Esophagus muscularis mucosa (tissue), 4 donors: ENCODE measurements at regions not wholly inside any gene's neighbourhood (a gene's known extent, or its start where the extent isn't known, plus 50 kb on each side); places are given as distances from the start of the nearest gene placed in this dataset.
A peak's percentile ranks its signal among the peaks of the same experiment; 100 is the strongest.

ENCODE experiments used
- DNase-seq: peaks from one replicate; pipeline ENCODE4 v3.0.0-alpha.2; 2017; ENCODE audit errors: extremely low spot score
- H3K27ac ChIP-seq, 4 donors: fragments of 200-600 bp; sonication (generic); replicated peaks in 1 of 4; 1 replicate in 3 of 4; 2 replicates in 1 of 4; pipeline ENCODE4 v1.5.1; 2016 to 2019; ENCODE audit warnings: mild to moderate bottlenecking in 1 of 4
- H3K27me3 ChIP-seq, 4 donors: fragments of 200-600 bp; sonication (generic); one replicate each; pipeline versions ENCODE4 v1.5.1 to v1.6.0; 2016 to 2019
- H3K36me3 ChIP-seq, 4 donors: fragments of 200-600 bp; sonication (generic); one replicate each; pipeline ENCODE4 v1.5.1; 2016 to 2019
- H3K4me1 ChIP-seq, 4 donors: fragments of 200-600 bp; sonication (generic); one replicate each; pipeline ENCODE4 v1.5.1; 2016 to 2019
- H3K4me3 ChIP-seq, 4 donors: fragments of 200-600 bp; sonication (generic); 1 replicate in 2 of 4; 2 replicates in 2 of 4; pipeline ENCODE4 v1.5.1; 2016 to 2019; ENCODE audit warnings: mild to moderate bottlenecking in 4 of 4, moderate library complexity in 1 of 4
- H3K9me3 ChIP-seq, 4 donors: fragments of 200-600 bp; sonication (generic); 1 replicate in 3 of 4; 2 replicates in 1 of 4; pipeline ENCODE4 v1.5.1; 2016 to 2019
- CTCF ChIP-seq, 3 experiments: fragments of 200-600 bp in 2 of 3; fragments of 450-650 bp in 1 of 3; sonication (generic) in 2 of 3; IDR thresholded peaks; one replicate each; pipeline ENCODE4 v1.5.1; 2017 to 2019; ENCODE audit warnings: antibody characterized with exemption in 3 of 3, mild to moderate bottlenecking in 2 of 3, moderate library complexity in 1 of 3
- EP300 ChIP-seq: sonication (generic); formaldehyde crosslinking; IDR thresholded peaks from one replicate; pipeline ENCODE4 v1.6.1; 2017; ENCODE audit warnings: antibody characterized with exemption
- POLR2A ChIP-seq: fragments of 450-650 bp; IDR thresholded peaks from one replicate; pipeline ENCODE4 v1.6.1; 2017; ENCODE audit warnings: antibody characterized with exemption, moderate library complexity, mild to moderate bottlenecking, low read depth
- POLR2AphosphoS5 ChIP-seq, 2 donors: sonication (generic); formaldehyde crosslinking; IDR thresholded peaks; one replicate each; pipeline ENCODE4 v1.6.1; 2017; ENCODE audit warnings: antibody characterized with exemption in 2 of 2
- WGBS: methylation state at CpG from one replicate; pipeline ENCODE4 v1.1.5; 2018; 5-methylcytosine and 5-hydroxymethylcytosine counted together
- intact Hi-C: fragments of 100-400 bp; cut with DNase I; formaldehyde crosslinking; loops from one replicate; pipeline ENCODE4 v1.15.1; 2023

GRCh38 chr6:108782179-108783041 lies 65.8 kb upstream of the ARMC2 start:
- WGBS, result 1% methylated on average over 22 of the region's 22 CpGs
- peak overlapping the region; percentile 42 to 55 (median 52) for H3K4me3 ChIP-seq
- TF ChIP-seq POLR2A (no peak), POLR2AphosphoS5 (IDR thresholded peaks at IDR 0.05) (peak; percentile 78 to 86), EP300 (no peak), CTCF (IDR thresholded peaks at IDR 0.05) (peak; percentile 69 to 78 (median 77))
- peak; percentile 96 for DNase-seq
- intact Hi-C loops, result loop anchor here (2.0 to 5.0 kb wide), 3 partner anchors 50 to 240 kb away; no protein-coding TSS in a partner anchor
- H3K9me3 ChIP-seq, result no peaks in the 10 kb centered on the region
- H3K27me3 ChIP-seq, result no peaks in the 10 kb centered on the region
- H3K36me3 ChIP-seq, result no peaks in the 10 kb centered on the region
- peak overlapping the region; percentile 8 to 70 (median 56) for H3K27ac ChIP-seq
- H3K4me1 ChIP-seq, result peaks cover 6 to 21% (median 19%) of the 10 kb centered on the region in 4 donors

- H3K36me3 ChIP-seq, result no peaks in the 10 kb centered on the region
- H3K27me3 ChIP-seq, result no peaks in the 10 kb centered on the region
- 88% methylated on average over 7 of the region's 7 CpGs for WGBS
- H3K4me3 ChIP-seq, result no peak overlapping the region
- no peak overlapping the region for H3K27ac ChIP-seq
- TF ChIP-seq POLR2A, result no peak
- TF ChIP-seq CTCF (IDR thresholded peaks at IDR 0.05), result no peak
- no peak for TF ChIP-seq EP300
- peaks cover 6 to 21% (median 19%) of the 10 kb centered on the region in 4 donors for H3K4me1 ChIP-seq
- intact Hi-C loops, result no loop called here
- DNase-seq, result peak; percentile 60
- H3K9me3 ChIP-seq, result peaks cover 0 to 5% (median 0%) of the 10 kb centered on the region in 4 donors
Observed at GRCh38 chr6:108785653-108786052, 62.6 kb upstream of the ARMC2 start.

GRCh38 chr6:108788416-108788815 lies 59.8 kb upstream of the ARMC2 start:
- Histone ChIP-seq H3K27ac (no peak overlapping the region), H3K36me3 (no peaks in the 10 kb centered on the region), H3K4me3 (no peak overlapping the region), H3K4me1 (no peaks in the 10 kb centered on the region), H3K27me3 (no peaks in the 10 kb centered on the region), H3K9me3 (peaks cover 0 to 5% (median 0%) of the 10 kb centered on the region in 4 donors)
- no peak for TF ChIP-seq POLR2A
- TF ChIP-seq POLR2AphosphoS5 (IDR thresholded peaks at IDR 0.05), result no peak
- no peak for TF ChIP-seq EP300
- TF ChIP-seq CTCF (IDR thresholded peaks at IDR 0.05), result no peak
- intact Hi-C loops, result no loop called here
- 100% methylated on average over 1 of the region's 1 CpG for WGBS
- no peak for DNase-seq

- H3K4me3 ChIP-seq, result no peak overlapping the region
- DNase-seq, result no peak
- no peak overlapping the region for H3K27ac ChIP-seq
- intact Hi-C loops, result no loop called here
- no peaks in the 10 kb centered on the region for H3K4me1 ChIP-seq
- no peaks in the 10 kb centered on the region for H3K36me3 ChIP-seq
- WGBS, result 97% methylated on average over 1 of the region's 1 CpG
- peaks cover 0 to 5% (median 0%) of the 10 kb centered on the region in 4 donors for H3K9me3 ChIP-seq
- H3K27me3 ChIP-seq, result no peaks in the 10 kb centered on the region
- TF ChIP-seq POLR2AphosphoS5 (IDR thresholded peaks at IDR 0.05) (no peak), EP300 (no peak), CTCF (IDR thresholded peaks at IDR 0.05) (no peak), POLR2A (no peak)
Observed at GRCh38 chr6:108789475-108789874, 58.7 kb upstream of the ARMC2 start.
